Neural progenitor cell (in vitro differentiated cells): ENCODE measurements at regions not wholly inside any gene's neighbourhood (a gene's known extent, or its start where the extent isn't known, plus 50 kb on each side); places are given as distances from the start of the nearest gene placed in this dataset.

Source experiments
- CTCF ChIP-seq: fragments of 200-600 bp; sonication (generic); IDR thresholded peaks from 2 replicates; pipeline ENCODE4 v1.5.1; 2017; ENCODE audit warnings: antibody characterized with exemption, mild to moderate bottlenecking
- EZH2phosphoT487 ChIP-seq: fragments of 200-600 bp; sonication (generic); IDR thresholded peaks from 2 replicates; pipeline ENCODE4 v1.6.1; 2017; ENCODE audit warnings: antibody characterized with exemption

GRCh38 chr3:88312256-88312655, 162.5 kb downstream of the C3orf38 start:
- no peak for TF ChIP-seq CTCF
- TF ChIP-seq EZH2phosphoT487 = no peak
